Endothelial cell of umbilical vein (primary cell): ENCODE measurements at regions not wholly inside any gene's neighbourhood (a gene's known extent, or its start where the extent isn't known, plus 50 kb on each side); places are given as distances from the start of the nearest gene placed in this dataset.

Experiments used
- BruUV-seq: library from RNA; stranded (reverse); fragments of 400-500 nt; replicated peaks from 2 replicates; lab custom pipeline; 2021; lab: Mats Ljungman, UMichigan
- CTCF ChIA-PET: fragments of 300-600, 350-600 bp; sonication (Branson Sonifier 250); formaldehyde crosslinking; loops from one replicate; lab custom pipeline; 2021; ENCODE audit warnings: antibody characterized with exemption, inconsistent platforms; lab: Charles Lee
- POLR2A ChIA-PET: fragments of 300-600, 350-600 bp; sonication (Branson Sonifier 250); formaldehyde crosslinking; loops from one replicate; lab custom pipeline; 2021; ENCODE audit warnings: antibody characterized with exemption, inconsistent platforms; lab: Charles Lee
- DNase-seq: peaks from one replicate; pipeline ENCODE4 v3.0.0-alpha.2; 2011; ENCODE audit warnings: low read depth, low spot score
- FAIRE-seq: peaks from 2 replicates; lab custom pipeline; 2011; peaks lifted over from hg19 to GRCh38; lab: Jason Lieb, UNC
- H2AFZ ChIP-seq: 2 replicates; pipeline ENCODE4 v1.6.0; 2012; ENCODE audit warnings: low read depth, low read length, control low read depth, inconsistent platforms
- H3K27ac ChIP-seq: 2 replicates; pipeline ENCODE4 v1.5.1; 2011; ENCODE audit warnings: low read depth, mild to moderate bottlenecking, control low read depth, low read length, moderate library complexity; ENCODE audit not compliant: insufficient read depth
- H3K27me3 ChIP-seq, 2 experiments: 2 replicates each; pipeline versions ENCODE4 v1.6.0 to v1.6.1; 2011; ENCODE audit warnings: low read length in 2 of 2, mixed read lengths in 1 of 2; ENCODE audit not compliant: control insufficient read depth in 2 of 2, insufficient read depth in 2 of 2
- H3K36me3 ChIP-seq, 2 experiments: 2 replicates in 1 of 2; 3 replicates in 1 of 2; pipeline ENCODE4 v1.5.1; 2011; ENCODE audit warnings: low read length in 2 of 2, mild to moderate bottlenecking in 1 of 2, moderate library complexity in 1 of 2; ENCODE audit not compliant: control insufficient read depth in 2 of 2, insufficient read depth in 2 of 2; ENCODE audit errors: extremely low read depth in 1 of 2
- H3K4me1 ChIP-seq: 3 replicates; pipeline ENCODE4 v1.5.1; 2011; ENCODE audit warnings: mild to moderate bottlenecking, low read length; ENCODE audit not compliant: control insufficient read depth, insufficient read depth; ENCODE audit errors: extremely low read depth
- H3K4me2 ChIP-seq: 2 replicates; pipeline ENCODE4 v1.6.1; 2011; ENCODE audit warnings: low read length, control low read depth, mixed read lengths; ENCODE audit not compliant: insufficient read depth
- H3K4me3 ChIP-seq, 3 experiments: fragments of 200-600 bp in 1 of 3; sonication (generic), shearing (Covaris generic) in 1 of 3; replicated peaks in 1 of 3; 2 replicates each; pipeline ENCODE4 v1.5.1; 2011 to 2016; ENCODE audit warnings: control low read depth in 3 of 3, low read length in 3 of 3, mild to moderate bottlenecking in 2 of 3, inconsistent platforms in 1 of 3, low read depth in 1 of 3, moderate library complexity in 1 of 3; ENCODE audit not compliant: insufficient read depth in 1 of 3
- H3K79me2 ChIP-seq: 2 replicates; pipeline ENCODE4 v1.6.0; 2012; ENCODE audit warnings: low read length, inconsistent platforms; ENCODE audit not compliant: control insufficient read depth, insufficient read depth
- H3K9ac ChIP-seq: replicated peaks from 2 replicates; pipeline ENCODE3; 2011; ENCODE audit warnings: low read length, control low read depth; ENCODE audit not compliant: insufficient read depth; ENCODE audit errors: extremely low read depth
- H3K9me1 ChIP-seq: replicated peaks from 3 replicates; pipeline ENCODE4 v1.6.0; 2011; ENCODE audit warnings: mild to moderate bottlenecking, low read length; ENCODE audit not compliant: control insufficient read depth, insufficient read depth; ENCODE audit errors: extremely low read depth
- H3K9me3 ChIP-seq: replicated peaks from 2 replicates; pipeline ENCODE4 v1.5.1; 2012; ENCODE audit warnings: low read length, inconsistent platforms; ENCODE audit not compliant: control insufficient read depth, insufficient read depth
- H4K20me1 ChIP-seq: replicated peaks from 2 replicates; pipeline ENCODE3; 2011; ENCODE audit warnings: mild to moderate bottlenecking, low read length; ENCODE audit not compliant: control insufficient read depth, insufficient read depth; ENCODE audit errors: extremely low read depth
- EZH2 ChIP-seq: IDR thresholded peaks from 2 replicates; pipeline ENCODE4 v1.6.1; 2012; ENCODE audit warnings: borderline replicate concordance, low read depth, mild to moderate bottlenecking, moderate library complexity, low read length, inconsistent platforms; ENCODE audit not compliant: severe bottlenecking
- FOS ChIP-seq: IDR thresholded peaks from 2 replicates; pipeline ENCODE4 v1.6.1; 2011; ENCODE audit warnings: mild to moderate bottlenecking, low read length, moderate library complexity, borderline replicate concordance; ENCODE audit not compliant: insufficient read depth
- GATA2 ChIP-seq: IDR thresholded peaks from 2 replicates; pipeline ENCODE4 v1.7.0; 2011; ENCODE audit warnings: low read depth, mild to moderate bottlenecking, moderate library complexity, mixed read lengths, low read length; ENCODE audit not compliant: insufficient read length, insufficient read depth
- JUN ChIP-seq: IDR thresholded peaks from 2 replicates; pipeline ENCODE4 v1.6.1; 2011; ENCODE audit warnings: borderline replicate concordance, low read depth; ENCODE audit not compliant: insufficient read length, insufficient read depth
- MYC ChIP-seq: IDR thresholded peaks from one replicate; pipeline ENCODE4 v1.6.1; 2011; ENCODE audit warnings: mild to moderate bottlenecking, low read depth, low read length
- POLR2A ChIP-seq: IDR thresholded peaks from 2 replicates; pipeline ENCODE4 v1.6.1; 2012; ENCODE audit warnings: low read depth, mild to moderate bottlenecking, control low read depth, low read length
- POLR2AphosphoS5 ChIP-seq: IDR thresholded peaks from 2 replicates; pipeline ENCODE4 v1.6.1; 2012; ENCODE audit warnings: low read depth, mild to moderate bottlenecking, control low read depth, low read length, moderate library complexity; ENCODE audit not compliant: insufficient read depth
- dilution Hi-C: fragments of 300-500 bp; cut with MboI; formaldehyde crosslinking; loops from one replicate; pipeline ENCODE4 v1.15.0; 2019; ENCODE audit warnings: low sequenced_read_pairs; ENCODE audit not compliant: extremely low pct_ligation_motif_present
- intact Hi-C: fragments of 100-400 bp; cut with micrococcal nuclease; formaldehyde crosslinking; loops from one replicate; pipeline ENCODE4 v1.10.0; 2022
- TF ChIP-seq, protein P1 (sequence below), 2 donors: IDR thresholded peaks; 1 replicate in 1 of 2; 2 replicates in 1 of 2; pipeline ENCODE4 v1.5.1; 2011; ENCODE audit warnings: low read length in 2 of 2, mild to moderate bottlenecking in 2 of 2, moderate library complexity in 2 of 2, control low read depth in 1 of 2, inconsistent platforms in 1 of 2, low read depth in 1 of 2; ENCODE audit not compliant: insufficient read depth in 1 of 2; ENCODE audit errors: extremely low read depth in 1 of 2
- TF ChIP-seq, protein P2 (sequence below): IDR thresholded peaks from 2 replicates; pipeline ENCODE4 v1.6.1; 2011; ENCODE audit not compliant: insufficient read depth, insufficient read length

DNA sequence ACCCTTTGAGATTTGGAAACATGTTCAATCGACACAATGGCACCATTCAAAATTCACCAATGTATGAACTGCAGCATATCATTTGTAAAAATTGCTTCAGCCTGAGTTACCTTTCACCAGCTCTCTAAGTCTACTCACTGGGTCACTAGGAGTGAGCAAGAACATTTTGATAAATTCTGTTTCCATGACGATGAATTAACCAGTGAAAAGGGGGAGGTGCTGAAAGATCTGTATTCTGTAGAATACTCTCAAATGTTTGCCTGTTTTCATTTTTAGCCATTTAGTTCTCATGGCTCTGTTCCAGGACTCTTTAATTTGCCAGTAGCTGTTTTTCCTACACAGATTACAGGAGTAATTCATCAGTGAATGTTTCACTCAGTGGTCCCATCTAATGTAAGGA lies 883.4 kb downstream of the DIAPH3 start:
- H3K9ac ChIP-seq = no peak overlapping the region
- peak; percentile 24 for DNase-seq
- no peaks in the 10 kb centered on the region for H3K27me3 ChIP-seq
- H3K4me2 ChIP-seq = no peak overlapping the region
- CTCF ChIA-PET = interaction anchor here (0.6 to 1.5 kb wide), 5 partner anchors 9 to 1655 kb away, joined by 3 to 9 read pairs (median 3); no protein-coding TSS in a partner anchor
- H3K9me3 ChIP-seq = no peaks in the 10 kb centered on the region
- peaks cover 7% of the 10 kb centered on the region for H3K4me1 ChIP-seq
- H3K79me2 ChIP-seq = no peaks in the 10 kb centered on the region
- BruUV-seq = no TSS peak
- POLR2A ChIA-PET = no interaction called here
- H3K36me3 ChIP-seq = no peaks in the 10 kb centered on the region
- TF ChIP-seq JUN (no peak), FOS (no peak), GATA2 (no peak), EZH2 (no peak)
- TF ChIP-seq, protein P1, sequence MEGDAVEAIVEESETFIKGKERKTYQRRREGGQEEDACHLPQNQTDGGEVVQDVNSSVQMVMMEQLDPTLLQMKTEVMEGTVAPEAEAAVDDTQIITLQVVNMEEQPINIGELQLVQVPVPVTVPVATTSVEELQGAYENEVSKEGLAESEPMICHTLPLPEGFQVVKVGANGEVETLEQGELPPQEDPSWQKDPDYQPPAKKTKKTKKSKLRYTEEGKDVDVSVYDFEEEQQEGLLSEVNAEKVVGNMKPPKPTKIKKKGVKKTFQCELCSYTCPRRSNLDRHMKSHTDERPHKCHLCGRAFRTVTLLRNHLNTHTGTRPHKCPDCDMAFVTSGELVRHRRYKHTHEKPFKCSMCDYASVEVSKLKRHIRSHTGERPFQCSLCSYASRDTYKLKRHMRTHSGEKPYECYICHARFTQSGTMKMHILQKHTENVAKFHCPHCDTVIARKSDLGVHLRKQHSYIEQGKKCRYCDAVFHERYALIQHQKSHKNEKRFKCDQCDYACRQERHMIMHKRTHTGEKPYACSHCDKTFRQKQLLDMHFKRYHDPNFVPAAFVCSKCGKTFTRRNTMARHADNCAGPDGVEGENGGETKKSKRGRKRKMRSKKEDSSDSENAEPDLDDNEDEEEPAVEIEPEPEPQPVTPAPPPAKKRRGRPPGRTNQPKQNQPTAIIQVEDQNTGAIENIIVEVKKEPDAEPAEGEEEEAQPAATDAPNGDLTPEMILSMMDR (IDR thresholded peaks at IDR 0.05; ENCODE audit: extremely low read depth in 1 of 2, insufficient read depth in 1 of 2, low read depth in 1 of 2, low read length in 2 of 2) = no peak
- intact Hi-C loops (no loop called here), dilution Hi-C loops (no loop called here)
- FAIRE-seq = peak; percentile 15
- no peaks in the 10 kb centered on the region for H4K20me1 ChIP-seq
- H3K27ac ChIP-seq = no peak overlapping the region
- H3K9me1 ChIP-seq = no peaks in the 10 kb centered on the region
- no peak overlapping the region for H2AFZ ChIP-seq
- H3K4me3 ChIP-seq = no peak overlapping the region

DNA sequence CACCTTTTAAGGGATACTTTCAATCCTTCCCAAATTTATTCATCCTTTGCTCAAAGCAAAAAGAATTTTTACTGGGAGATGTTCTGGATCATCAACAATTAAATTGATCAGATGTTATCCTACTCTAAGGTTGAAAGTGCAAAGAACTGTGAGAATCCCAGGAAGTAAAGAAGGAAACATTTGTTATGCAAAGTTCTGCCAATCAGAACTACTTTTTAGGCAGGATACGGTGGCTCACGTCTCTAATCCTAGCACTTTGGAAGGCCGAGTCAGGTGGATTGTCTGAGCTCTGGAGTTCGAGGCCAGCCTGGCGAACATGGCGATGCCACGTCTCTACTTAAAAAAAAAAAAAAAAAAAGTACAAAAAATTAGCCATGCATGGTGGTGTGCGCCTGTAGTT lies 882.3 kb downstream of the DIAPH3 start:
- no TSS peak for BruUV-seq
- H3K9ac ChIP-seq = no peak overlapping the region
- no peak overlapping the region for H3K4me3 ChIP-seq
- no peaks in the 10 kb centered on the region for H3K27me3 ChIP-seq
- no peaks in the 10 kb centered on the region for H3K79me2 ChIP-seq
- ChIA-PET POLR2A (no interaction called here), CTCF (interaction anchor here (1.1 to 1.4 kb wide), 3 partner anchors 16 to 37 kb away, joined by 3 read pairs; no protein-coding TSS in a partner anchor)
- FAIRE-seq (no peak), DNase-seq (no peak)
- dilution Hi-C loops (no loop called here), intact Hi-C loops (no loop called here)
- H4K20me1 ChIP-seq = no peaks in the 10 kb centered on the region
- no peak overlapping the region for H3K27ac ChIP-seq
- no peaks in the 10 kb centered on the region for H3K9me3 ChIP-seq
- no peak overlapping the region for H2AFZ ChIP-seq
- H3K9me1 ChIP-seq = no peaks in the 10 kb centered on the region
- H3K4me1 ChIP-seq = peaks cover 3% of the 10 kb centered on the region
- no peak overlapping the region for H3K4me2 ChIP-seq
- no peaks in the 10 kb centered on the region for H3K36me3 ChIP-seq
- TF ChIP-seq MYC = no peak
- TF ChIP-seq FOS = no peak
- no peak for TF ChIP-seq POLR2A
- TF ChIP-seq POLR2AphosphoS5 = no peak
- TF ChIP-seq, protein P1 (IDR thresholded peaks at IDR 0.05; ENCODE audit: extremely low read depth in 1 of 2, insufficient read depth in 1 of 2, low read depth in 1 of 2, low read length in 2 of 2) = no peak
- TF ChIP-seq JUN = no peak
- TF ChIP-seq GATA2 = no peak
- no peak for TF ChIP-seq EZH2
- TF ChIP-seq, protein P2, sequence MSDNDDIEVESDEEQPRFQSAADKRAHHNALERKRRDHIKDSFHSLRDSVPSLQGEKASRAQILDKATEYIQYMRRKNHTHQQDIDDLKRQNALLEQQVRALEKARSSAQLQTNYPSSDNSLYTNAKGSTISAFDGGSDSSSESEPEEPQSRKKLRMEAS = no peak
